ENCODE measurements at regions not wholly inside any gene's neighbourhood (a gene's known extent, or its start where the extent isn't known, plus 50 kb on each side); places are given as distances from the start of the nearest gene placed in this dataset.

DNA sequence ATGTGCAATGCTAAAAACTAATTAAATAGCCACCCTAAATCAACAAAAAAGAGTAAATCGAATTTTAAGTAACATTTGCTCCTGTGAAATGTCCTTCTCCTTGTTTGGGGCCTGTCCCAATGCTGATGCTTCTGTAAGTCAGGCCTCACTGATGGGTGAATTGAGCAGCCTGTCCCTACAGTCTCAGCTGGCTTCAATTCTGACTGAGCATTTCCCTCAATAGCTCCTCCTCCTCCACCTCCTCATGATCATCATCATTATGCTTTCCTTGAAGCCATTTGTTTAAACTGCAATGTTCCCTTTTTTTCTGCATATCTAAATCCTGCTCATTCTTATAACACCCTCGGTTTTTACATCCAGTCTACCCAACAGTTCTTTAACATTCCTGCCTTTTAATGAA is 137.2 kb upstream of the CELF4 start:
- DNase-seq, result no peak

- peak; percentile 10 to 11 for DNase-seq
Measured at GRCh38 chr18:37701967-37702366, 136.4 kb upstream of the CELF4 start.

DNA sequence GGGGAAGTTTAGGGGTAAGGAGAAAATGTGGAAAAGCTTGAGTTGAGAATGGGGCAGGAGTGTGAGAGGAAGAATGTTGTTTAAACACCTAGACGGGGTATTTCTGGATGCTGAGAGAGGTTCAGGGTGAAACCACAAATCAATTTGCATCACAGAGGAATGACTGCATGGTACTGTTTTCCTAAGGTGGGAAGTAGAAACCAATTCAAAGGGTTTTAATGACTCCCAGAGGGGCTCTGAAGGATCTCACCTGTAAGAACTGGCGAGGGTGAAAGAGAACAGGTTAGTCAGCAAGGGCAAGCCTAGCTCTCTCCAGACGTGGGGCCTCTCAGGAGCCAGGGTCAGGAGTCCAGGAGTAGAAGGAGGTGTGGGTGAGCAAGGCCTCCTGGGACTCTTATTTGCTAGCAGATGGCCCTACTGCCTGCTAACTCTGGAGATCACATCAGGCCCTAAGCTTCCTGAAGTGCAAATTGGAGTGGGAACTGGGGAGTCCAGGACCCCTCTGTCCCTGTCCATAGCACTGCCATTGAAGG is 133.0 kb upstream of the CELF4 start:
- no peak for DNase-seq

- DNase-seq, result no peak
Measured at GRCh38 chr18:37694516-37694915, 128.9 kb upstream of the CELF4 start.

GRCh38 chr18:37691162-37691561 is 125.6 kb upstream of the CELF4 start:
- no peak for DNase-seq

- no peak for DNase-seq
Measured at GRCh38 chr18:37689841-37690240, 124.2 kb upstream of the CELF4 start.

- DNase-seq, result no peak
Measured at GRCh38 chr18:37684590-37684989, 119.0 kb upstream of the CELF4 start.

DNA sequence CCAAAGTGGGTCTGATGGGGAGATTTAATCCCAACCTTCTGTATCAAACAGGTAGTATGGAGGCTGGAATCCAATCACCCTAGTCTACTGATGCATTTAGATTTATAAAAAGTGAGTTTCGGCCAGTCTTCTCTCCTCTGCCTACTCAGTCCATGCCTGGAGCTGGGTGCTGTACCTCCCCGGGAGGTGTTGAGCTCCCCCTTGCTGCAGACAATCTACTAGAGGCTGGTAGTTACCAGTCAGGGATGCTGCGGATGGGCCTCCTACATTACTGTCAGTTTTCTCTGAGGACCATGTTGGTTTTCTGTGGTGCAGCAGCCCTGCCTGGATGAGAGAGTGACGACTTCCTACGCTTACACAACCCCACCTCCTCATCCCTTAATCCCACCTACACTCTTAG is 118.6 kb upstream of the CELF4 start:
- no peak for DNase-seq

- no peak for DNase-seq
Measured at GRCh38 chr18:37680911-37681310, 115.3 kb upstream of the CELF4 start.

- DNase-seq, result no peak
Measured at GRCh38 chr18:37676276-37676675, 110.7 kb upstream of the CELF4 start.

- DNase-seq, result no peak
Measured at GRCh38 chr18:37675699-37676098, 110.1 kb upstream of the CELF4 start.

- peak in 1 of 2 donors; percentile 12 for DNase-seq
Measured at GRCh38 chr18:37674570-37674969, 109.0 kb upstream of the CELF4 start.

- DNase-seq, result no peak
Measured at GRCh38 chr18:37673671-37674070, 108.1 kb upstream of the CELF4 start.

DNA sequence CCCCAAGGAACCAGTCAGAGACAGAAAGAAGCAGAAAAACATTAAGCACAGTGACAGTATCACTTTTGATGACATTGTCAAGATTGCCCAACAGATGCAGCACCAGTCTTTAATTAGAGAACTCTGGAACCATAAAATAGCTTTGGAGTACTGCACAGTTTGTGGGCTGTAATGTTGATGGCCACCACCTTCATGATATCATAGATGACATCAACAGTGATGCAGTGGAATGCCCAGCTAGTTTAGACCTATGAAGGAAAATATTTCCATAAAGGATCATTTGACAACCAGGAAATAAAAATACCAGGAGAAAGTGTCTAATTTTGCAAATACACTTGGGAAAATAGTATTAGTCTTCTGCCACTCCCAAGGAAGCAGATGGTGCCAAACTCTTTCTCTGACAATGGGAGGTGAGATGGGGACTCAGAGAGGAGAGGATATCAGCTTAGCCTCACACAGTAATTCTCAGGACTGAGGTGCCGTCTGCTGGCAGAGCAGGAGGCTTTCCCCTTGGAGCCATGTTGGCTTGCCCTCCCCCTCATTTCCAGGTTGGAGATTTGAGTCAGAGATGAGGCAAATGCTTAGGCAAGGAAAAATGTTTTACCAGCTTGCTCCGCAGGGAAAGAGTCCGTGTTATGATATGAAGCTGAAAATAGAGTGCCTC is 107.5 kb upstream of the CELF4 start:
- no peak for DNase-seq

GRCh38 chr18:37672001-37672400 is 106.4 kb upstream of the CELF4 start:
- DNase-seq, result no peak

DNA sequence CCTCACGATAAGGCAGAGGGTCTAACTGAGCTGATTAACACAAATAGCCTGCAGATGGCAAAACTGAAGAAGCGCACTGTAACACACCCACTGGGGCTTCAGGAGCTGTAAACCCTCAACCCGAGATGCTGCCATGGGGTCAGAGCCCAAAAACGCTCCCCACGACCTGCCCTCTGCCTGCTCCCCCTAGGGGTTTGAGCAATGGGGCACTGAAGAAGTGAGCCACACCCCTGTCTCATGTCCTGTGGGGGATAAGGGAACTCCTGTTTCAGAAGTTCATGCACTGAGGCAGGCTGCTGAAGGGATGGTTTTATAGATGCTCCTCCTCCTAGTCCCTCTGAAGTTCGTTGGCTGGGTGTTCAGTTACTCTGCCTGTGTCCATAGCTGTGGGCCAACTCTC is 105.9 kb upstream of the CELF4 start:
- DNase-seq, result no peak

DNA sequence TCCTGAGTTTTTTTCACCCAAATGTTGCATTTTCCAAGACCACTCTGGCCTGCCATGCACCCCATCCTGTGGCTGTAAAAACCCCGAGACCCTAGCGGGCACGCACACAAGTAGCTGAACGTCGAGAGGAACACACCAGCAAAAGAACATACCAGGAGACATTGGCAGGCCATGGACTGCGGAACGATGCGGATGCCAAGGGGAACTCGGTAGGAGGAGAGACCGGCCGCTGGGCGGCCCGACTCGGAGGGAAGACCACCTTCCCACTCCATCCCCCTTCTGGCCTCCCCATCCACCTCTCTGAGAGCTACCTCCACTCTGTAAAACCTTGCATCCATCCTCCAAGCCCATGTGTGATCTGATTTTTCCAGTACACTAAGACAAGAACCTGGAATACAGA is 105.5 kb upstream of the CELF4 start:
- no peak for DNase-seq

DNA sequence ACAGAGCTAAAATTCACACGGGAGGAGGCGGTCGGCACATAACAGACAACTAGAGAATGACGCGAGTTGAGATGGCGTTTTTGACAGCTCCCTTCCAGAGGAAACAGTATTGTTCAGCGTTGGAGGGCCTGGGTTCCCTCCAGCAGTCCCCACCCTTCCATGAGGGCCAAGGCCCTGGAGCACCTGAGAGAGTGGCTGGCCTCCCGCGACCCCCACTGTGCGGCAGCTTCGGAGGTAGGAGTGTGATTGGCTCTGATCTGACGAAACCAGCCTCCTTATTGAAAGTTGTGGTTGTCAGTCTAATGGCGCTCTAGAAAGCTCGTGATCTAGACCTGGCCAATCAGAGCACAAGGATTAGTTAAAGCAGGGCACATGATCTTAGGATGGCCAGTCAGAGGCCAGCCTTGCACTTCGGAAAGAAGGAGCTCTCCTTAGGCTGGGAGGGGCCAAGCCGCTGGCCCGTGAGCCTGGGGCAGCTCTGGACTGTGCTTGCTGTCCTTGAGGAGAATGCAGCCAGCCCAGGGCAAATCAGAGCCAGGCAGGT is 104.5 kb upstream of the CELF4 start:
- DNase-seq, result no peak

- no peak for DNase-seq
Measured at GRCh38 chr18:37668971-37669747, 103.6 kb upstream of the CELF4 start.

- DNase-seq, result no peak
Measured at GRCh38 chr18:37667836-37668235, 102.2 kb upstream of the CELF4 start.

DNA sequence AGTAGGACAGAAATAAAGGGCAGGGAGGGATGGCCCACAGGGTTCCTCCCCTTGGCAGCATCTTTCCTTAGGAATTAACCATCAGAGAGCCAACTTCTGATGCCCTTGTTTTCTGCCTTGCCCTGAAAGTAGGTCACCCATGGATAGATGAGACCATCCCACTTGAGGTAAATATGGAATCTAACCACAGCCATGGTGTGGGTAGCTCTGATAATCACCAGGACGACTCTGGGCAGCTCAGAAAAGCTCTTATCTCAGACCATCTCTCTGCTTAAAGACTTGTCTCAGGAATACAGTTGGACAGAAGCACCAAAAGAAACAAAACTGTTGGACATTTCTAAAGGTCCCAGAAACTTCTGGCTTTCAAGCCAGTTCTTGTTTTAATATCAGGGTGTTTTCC is 101.4 kb upstream of the CELF4 start:
- no peak for DNase-seq

DNA sequence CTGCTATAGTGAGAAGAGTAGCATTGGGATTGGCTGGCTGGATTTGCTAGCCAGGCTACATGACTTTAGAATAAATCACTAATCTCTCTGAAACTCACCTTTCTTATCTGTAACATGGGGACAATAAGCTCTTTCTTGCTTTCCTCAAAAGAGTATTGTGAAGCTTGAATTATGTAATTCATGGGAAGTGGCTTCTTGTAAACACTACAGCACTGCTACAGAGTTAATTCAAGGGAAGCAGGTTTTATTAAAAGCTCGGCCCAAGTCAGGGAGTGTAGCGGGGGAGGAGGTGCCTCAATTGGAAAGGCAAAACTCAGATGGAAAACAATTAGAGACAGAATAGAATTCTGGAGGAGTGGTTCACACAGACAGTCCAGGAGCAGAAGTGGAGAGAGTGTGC is 100.9 kb upstream of the CELF4 start:
- DNase-seq, result no peak

DNA sequence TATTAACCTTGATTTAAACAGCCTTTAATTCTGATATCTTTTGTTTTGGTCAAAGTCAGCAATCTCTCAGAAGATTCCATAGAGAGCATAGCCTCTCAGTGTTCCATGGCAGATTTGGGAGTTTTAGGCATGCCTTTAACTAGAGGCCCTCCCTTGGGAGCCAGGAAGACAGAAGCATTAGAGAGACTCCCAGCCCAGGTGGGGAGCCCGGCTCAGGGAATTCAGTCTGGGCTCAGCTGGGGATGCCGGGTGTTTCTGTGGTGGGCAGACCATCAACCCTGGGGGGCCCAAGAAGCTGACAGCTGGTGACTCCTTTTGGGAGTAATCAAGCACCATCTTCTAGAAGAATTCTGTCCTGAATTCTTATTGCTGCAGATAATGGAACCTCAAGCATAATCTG is 99.7 kb upstream of the CELF4 start:
- DNase-seq, result no peak

DNA sequence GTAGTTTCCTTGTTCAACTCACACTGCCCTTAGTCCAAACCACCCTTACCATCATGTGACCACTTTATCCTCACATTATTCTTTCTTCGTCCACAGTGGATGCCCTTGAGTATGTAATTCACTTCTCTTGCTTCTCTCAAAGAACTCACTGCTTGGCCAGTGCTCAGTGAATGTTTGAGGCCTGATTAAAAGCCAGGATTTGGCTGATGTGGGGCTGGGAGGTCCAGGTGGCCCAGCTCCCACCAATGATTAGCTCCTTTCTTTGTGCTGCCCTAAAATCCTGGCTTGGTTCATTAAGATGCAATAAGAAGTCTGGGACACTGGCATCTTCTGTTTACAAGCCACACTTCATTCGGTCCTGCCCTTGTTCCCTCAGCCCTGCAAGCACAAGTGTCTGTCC is 97.8 kb upstream of the CELF4 start:
- no peak for DNase-seq

Measured in inflammatory macrophage treated with lipopolysaccharide for 1 hour (primary cell).